KOPT-K1 (cell line): ENCODE measurements at regions not wholly inside any gene's neighbourhood (a gene's known extent, or its start where the extent isn't known, plus 50 kb on each side); places are given as distances from the start of the nearest gene placed in this dataset.
"Not testable (repeated sequence)": the region's sequence is repeated elsewhere in the genome, so short reads cannot be mapped to it uniquely, and the experiment has no call there.

Experiments used
- H3K27ac ChIP-seq: fragments of 200-600 bp; sonication (generic); 2 replicates; pipeline ENCODE4 v1.5.1; 2016; ENCODE audit warnings: antibody characterized with exemption, mild to moderate bottlenecking, low read depth, low read length; ENCODE audit not compliant: poor library complexity, severe bottlenecking
- H3K36me3 ChIP-seq: fragments of 200-600 bp; sonication (generic); 2 replicates; pipeline ENCODE4 v1.5.1; 2017; ENCODE audit warnings: antibody characterized with exemption, mild to moderate bottlenecking, low read length, moderate library complexity; ENCODE audit not compliant: insufficient read depth
- H3K9me3 ChIP-seq: fragments of 200-600 bp; sonication (generic); 2 replicates; pipeline ENCODE4 v1.5.1; 2017; ENCODE audit warnings: antibody characterized with exemption, low read length, mild to moderate bottlenecking; ENCODE audit not compliant: insufficient read depth, poor library complexity, severe bottlenecking

DNA sequence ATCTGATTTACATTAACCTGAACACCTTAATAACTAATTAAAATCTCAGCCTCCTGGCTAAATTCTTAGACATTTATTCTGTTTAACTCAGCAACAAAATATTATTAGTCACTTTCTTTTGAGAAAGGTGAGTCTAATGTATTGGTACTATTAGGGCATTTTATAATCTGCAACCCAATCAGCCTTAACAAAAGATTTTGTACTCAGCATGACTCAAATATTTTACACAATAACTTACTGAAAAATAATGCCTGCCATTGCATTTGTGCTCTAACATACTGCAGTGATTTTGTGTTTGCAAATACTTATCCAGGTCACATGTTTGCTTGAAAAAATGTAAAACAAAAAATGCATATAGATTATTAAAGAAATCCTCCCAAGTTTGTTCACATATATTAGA, 1129.9 kb downstream of the TAF11L14 start:
- no peaks in the 10 kb centered on the region for H3K9me3 ChIP-seq
- no peaks in the 10 kb centered on the region for H3K36me3 ChIP-seq
- H3K27ac ChIP-seq, result no peak overlapping the region

GRCh38 chr5:18765304-18765703, 1131.0 kb downstream of the TAF11L14 start:
- no peak overlapping the region for H3K27ac ChIP-seq
- H3K9me3 ChIP-seq, result no peaks in the 10 kb centered on the region
- H3K36me3 ChIP-seq, result no peaks in the 10 kb centered on the region

DNA sequence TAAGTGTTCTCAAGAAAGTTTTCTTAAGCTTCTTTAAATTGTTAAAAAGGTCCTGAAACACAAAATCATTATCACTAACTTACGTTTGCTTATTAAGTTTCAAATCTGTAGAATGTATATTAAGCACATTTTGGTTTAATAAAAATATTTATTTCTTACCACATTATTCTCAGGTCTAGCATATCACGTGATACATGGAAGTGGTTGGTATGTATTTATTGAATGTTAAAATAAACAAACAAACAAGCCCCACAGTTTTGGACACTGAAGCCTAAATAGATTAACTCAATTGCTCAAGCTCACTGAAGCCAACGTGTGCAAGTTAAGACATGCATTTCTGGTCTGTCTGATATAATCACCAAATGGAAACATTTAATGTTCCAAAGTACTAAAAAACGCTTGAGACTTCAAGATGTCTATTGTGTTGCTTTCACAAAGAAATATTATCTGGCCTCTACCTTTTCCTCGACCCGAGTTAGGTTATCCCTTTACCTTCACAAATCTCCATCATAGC, 1136.9 kb downstream of the TAF11L14 start:
- H3K36me3 ChIP-seq, result no peaks in the 10 kb centered on the region
- H3K27ac ChIP-seq, result no peak overlapping the region
- H3K9me3 ChIP-seq, result no peaks in the 10 kb centered on the region

DNA sequence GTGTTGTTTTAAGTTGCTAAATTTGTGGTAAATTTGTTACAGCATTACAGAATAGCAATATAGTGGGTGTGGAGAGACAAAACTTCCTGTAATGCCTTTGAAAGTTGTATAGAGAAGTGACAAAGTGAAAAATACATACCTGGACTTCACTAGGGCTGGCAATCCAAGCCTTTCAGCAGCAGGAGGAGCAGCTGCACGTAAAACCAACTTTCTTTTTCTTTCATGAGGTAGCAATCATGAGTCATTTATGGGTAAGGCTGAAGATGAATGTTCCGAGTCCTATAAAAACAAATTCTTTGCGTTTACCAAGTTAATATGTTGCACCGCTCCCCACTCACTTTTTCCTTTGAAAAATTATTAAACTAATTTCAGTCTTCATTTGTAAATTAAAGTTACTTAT, 1138.2 kb downstream of the TAF11L14 start:
- Histone ChIP-seq H3K9me3 (no peaks in the 10 kb centered on the region), H3K36me3 (no peaks in the 10 kb centered on the region), H3K27ac (no peak overlapping the region)

GRCh38 chr5:18778225-18778624, 1144.0 kb downstream of the TAF11L14 start:
- no peak overlapping the region for H3K27ac ChIP-seq
- no peaks in the 10 kb centered on the region for H3K9me3 ChIP-seq
- no peaks in the 10 kb centered on the region for H3K36me3 ChIP-seq

GRCh38 chr5:18789218-18789998, 1155.1 kb downstream of the TAF11L14 start:
- Histone ChIP-seq H3K27ac (no peak overlapping the region), H3K36me3 (no peaks in the 10 kb centered on the region), H3K9me3 (no peaks in the 10 kb centered on the region)

- Histone ChIP-seq H3K36me3 (no peaks in the 10 kb centered on the region), H3K27ac (no peak overlapping the region), H3K9me3 (no peaks in the 10 kb centered on the region)
Observed at GRCh38 chr5:18792145-18792544, 1157.9 kb downstream of the TAF11L14 start.

- no peak overlapping the region for H3K27ac ChIP-seq
- H3K36me3 ChIP-seq, result no peaks in the 10 kb centered on the region
- no peaks in the 10 kb centered on the region for H3K9me3 ChIP-seq
Observed at GRCh38 chr5:18797222-18797621, 1163.0 kb downstream of the TAF11L14 start.

GRCh38 chr5:18798058-18798457, 1163.8 kb downstream of the TAF11L14 start:
- H3K36me3 ChIP-seq, result no peaks in the 10 kb centered on the region
- H3K27ac ChIP-seq, result no peak overlapping the region

GRCh38 chr5:18799482-18800128, 1165.3 kb downstream of the TAF11L14 start:
- Histone ChIP-seq H3K36me3 (no peaks in the 10 kb centered on the region), H3K9me3 (no peaks in the 10 kb centered on the region), H3K27ac (no peak overlapping the region)

More at GRCh38 chr5:18798058-18798457, 1163.8 kb downstream of the TAF11L14 start:
- H3K9me3 ChIP-seq, result no peaks in the 10 kb centered on the region

GRCh38 chr5:18800293-18801025, 1166.2 kb downstream of the TAF11L14 start:
- no peaks in the 10 kb centered on the region for H3K36me3 ChIP-seq
- H3K27ac ChIP-seq, result no peak overlapping the region
- no peaks in the 10 kb centered on the region for H3K9me3 ChIP-seq

DNA sequence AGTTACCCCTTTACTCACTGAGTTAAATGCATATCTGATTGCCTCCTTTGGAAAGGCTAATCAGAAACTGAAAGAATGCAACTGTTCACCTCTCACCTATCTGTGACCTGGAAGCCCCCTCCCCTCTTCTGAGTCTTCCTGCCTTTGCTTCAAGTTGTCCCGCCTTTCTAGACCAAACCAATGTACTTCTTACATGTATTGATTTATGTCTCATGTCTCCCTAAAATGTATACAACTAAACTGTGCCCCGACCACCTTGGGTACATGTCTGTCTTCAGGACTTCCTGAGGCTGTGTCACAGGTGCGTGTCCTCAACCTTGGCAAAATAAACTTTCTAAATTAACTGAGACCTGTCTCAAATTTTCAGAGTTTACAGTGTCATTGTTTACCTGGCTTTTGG, 1167.2 kb downstream of the TAF11L14 start:
- H3K36me3 ChIP-seq, H3K27ac ChIP-seq, H3K9me3 ChIP-seq: not testable (repeated sequence)

DNA sequence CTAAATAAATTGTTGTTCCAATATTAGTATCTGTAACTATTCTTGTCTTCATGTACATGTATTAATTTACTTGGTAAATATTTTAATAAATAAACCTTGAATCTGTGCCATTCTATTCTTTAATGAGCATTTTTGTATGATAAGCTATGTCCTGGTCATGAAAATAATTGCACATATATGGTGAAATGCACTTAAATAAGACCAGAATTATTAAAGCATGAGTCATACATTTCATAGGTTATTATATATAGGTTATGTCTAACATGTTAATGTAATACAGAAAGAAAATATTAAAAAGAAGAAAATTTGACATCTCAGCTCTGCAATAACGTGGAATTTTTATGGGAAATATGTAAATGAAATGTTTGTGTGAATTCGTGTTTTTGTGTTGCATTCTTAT, 1168.1 kb downstream of the TAF11L14 start:
- Histone ChIP-seq H3K9me3 (no peaks in the 10 kb centered on the region), H3K27ac (no peak overlapping the region), H3K36me3 (no peaks in the 10 kb centered on the region)

GRCh38 chr5:18805376-18805775, 1171.1 kb downstream of the TAF11L14 start:
- H3K9me3 ChIP-seq, result no peaks in the 10 kb centered on the region
- H3K36me3 ChIP-seq, result no peaks in the 10 kb centered on the region
- no peak overlapping the region for H3K27ac ChIP-seq
